ENCODE measurements at regions not wholly inside any gene's neighbourhood (a gene's known extent, or its start where the extent isn't known, plus 50 kb on each side); places are given as distances from the start of the nearest gene placed in this dataset.
"Not testable (repeated sequence)": the region's sequence is repeated elsewhere in the genome, so short reads cannot be mapped to it uniquely, and the experiment has no call there.

- H3K36me3 Mint-ChIP-seq; DNase-seq; H3K27ac Mint-ChIP-seq; H3K27me3 Mint-ChIP-seq; intact Hi-C loops (cut with micrococcal nuclease); POLR2A ChIA-PET; CTCF ChIA-PET; H3K9me3 Mint-ChIP-seq; H3K4me1 Mint-ChIP-seq (ENCODE audit: low read depth): not testable (repeated sequence)
- peak overlapping the region; percentile 29 for H3K4me3 Mint-ChIP-seq
Observed at GRCh38 chr7:65651826-65652592, 220.9 kb upstream of the VKORC1L1 start.

GRCh38 chr7:65652669-65653068, 220.2 kb upstream of the VKORC1L1 start:
- H3K27me3 Mint-ChIP-seq; POLR2A ChIA-PET; DNase-seq; H3K4me3 Mint-ChIP-seq; CTCF ChIA-PET; H3K36me3 Mint-ChIP-seq; intact Hi-C loops (cut with micrococcal nuclease); H3K4me1 Mint-ChIP-seq (ENCODE audit: low read depth); H3K9me3 Mint-ChIP-seq; H3K27ac Mint-ChIP-seq: not testable (repeated sequence)

- POLR2A ChIA-PET; H3K27me3 Mint-ChIP-seq; H3K36me3 Mint-ChIP-seq; H3K4me3 Mint-ChIP-seq; intact Hi-C loops (cut with micrococcal nuclease); H3K4me1 Mint-ChIP-seq (ENCODE audit: low read depth); DNase-seq; H3K27ac Mint-ChIP-seq; CTCF ChIA-PET; H3K9me3 Mint-ChIP-seq: not testable (repeated sequence)
Observed at GRCh38 chr7:65656494-65657188, 216.2 kb upstream of the VKORC1L1 start.

- H3K36me3 Mint-ChIP-seq; DNase-seq; H3K9me3 Mint-ChIP-seq; H3K4me3 Mint-ChIP-seq; H3K4me1 Mint-ChIP-seq (ENCODE audit: low read depth); H3K27me3 Mint-ChIP-seq; intact Hi-C loops (cut with micrococcal nuclease); POLR2A ChIA-PET; CTCF ChIA-PET; H3K27ac Mint-ChIP-seq: not testable (repeated sequence)
Observed at GRCh38 chr7:65683362-65683761, 189.5 kb upstream of the VKORC1L1 start.

GRCh38 chr7:65699026-65699714, 173.7 kb upstream of the VKORC1L1 start:
- H3K4me3 Mint-ChIP-seq; H3K27ac Mint-ChIP-seq; H3K36me3 Mint-ChIP-seq; POLR2A ChIA-PET; DNase-seq; H3K9me3 Mint-ChIP-seq; H3K27me3 Mint-ChIP-seq; CTCF ChIA-PET; intact Hi-C loops (cut with micrococcal nuclease); H3K4me1 Mint-ChIP-seq (ENCODE audit: low read depth): not testable (repeated sequence)

GRCh38 chr7:65699715-65700356, 173.0 kb upstream of the VKORC1L1 start:
- POLR2A ChIA-PET; H3K4me1 Mint-ChIP-seq (ENCODE audit: low read depth); H3K27ac Mint-ChIP-seq; DNase-seq; CTCF ChIA-PET; H3K4me3 Mint-ChIP-seq; H3K9me3 Mint-ChIP-seq; H3K36me3 Mint-ChIP-seq; H3K27me3 Mint-ChIP-seq; intact Hi-C loops (cut with micrococcal nuclease): not testable (repeated sequence)

GRCh38 chr7:65719123-65719798, 153.6 kb upstream of the VKORC1L1 start:
- POLR2A ChIA-PET; H3K27ac Mint-ChIP-seq; DNase-seq; H3K36me3 Mint-ChIP-seq; H3K4me3 Mint-ChIP-seq; CTCF ChIA-PET; intact Hi-C loops (cut with micrococcal nuclease); H3K27me3 Mint-ChIP-seq; H3K9me3 Mint-ChIP-seq; H3K4me1 Mint-ChIP-seq (ENCODE audit: low read depth): not testable (repeated sequence)

GRCh38 chr7:65722361-65722792, 150.5 kb upstream of the VKORC1L1 start:
- CTCF ChIA-PET = interaction anchor here (0.7 to 2.1 kb wide), 3 partner anchors 30 to 405 kb away, joined by 3 to 18 read pairs (median 4); no protein-coding TSS in a partner anchor
- Mint-ChIP-seq H3K36me3 (peaks cover 4% of the 10 kb centered on the region), H3K27ac (no peak overlapping the region), H3K4me1 (ENCODE audit: low read depth) (no peaks in the 10 kb centered on the region), H3K4me3 (no peak overlapping the region), H3K9me3 (no peaks in the 10 kb centered on the region), H3K27me3 (no peaks in the 10 kb centered on the region)
- POLR2A ChIA-PET = no interaction called here
- intact Hi-C loops (cut with micrococcal nuclease) = loop anchor here (1.0 to 10.0 kb wide), 2 partner anchors 29 to 262 kb away; partner anchors contain the start of gene GUSB
- peak; percentile 78 for DNase-seq

- DNase-seq; H3K36me3 Mint-ChIP-seq; H3K4me3 Mint-ChIP-seq; H3K27me3 Mint-ChIP-seq; H3K4me1 Mint-ChIP-seq (ENCODE audit: low read depth); CTCF ChIA-PET; H3K27ac Mint-ChIP-seq; POLR2A ChIA-PET; H3K9me3 Mint-ChIP-seq: not testable (repeated sequence)
- intact Hi-C loops (cut with micrococcal nuclease) = loop anchor here (10.0 kb wide), 1 partner anchor 258 kb away; the partner anchor contains the start of gene GUSB
Observed at GRCh38 chr7:65727182-65727581, 145.7 kb upstream of the VKORC1L1 start.

GRCh38 chr7:65731129-65731528, 141.7 kb upstream of the VKORC1L1 start:
- Mint-ChIP-seq H3K36me3 (peaks cover 5% of the 10 kb centered on the region), H3K27ac (no peak overlapping the region), H3K4me3 (no peak overlapping the region), H3K9me3 (no peaks in the 10 kb centered on the region), H3K4me1 (ENCODE audit: low read depth) (peaks cover 3% of the 10 kb centered on the region), H3K27me3 (no peaks in the 10 kb centered on the region)
- intact Hi-C loops (cut with micrococcal nuclease) = no loop called here
- DNase-seq = no peak
- ChIA-PET POLR2A (no interaction called here), CTCF (no interaction called here)

- Mint-ChIP-seq H3K4me3 (no peak overlapping the region), H3K27me3 (no peaks in the 10 kb centered on the region), H3K9me3 (no peaks in the 10 kb centered on the region), H3K36me3 (peaks cover 6% of the 10 kb centered on the region), H3K4me1 (ENCODE audit: low read depth) (peaks cover 3% of the 10 kb centered on the region), H3K27ac (no peak overlapping the region)
- ChIA-PET CTCF (interaction anchor here (0.6 kb wide), 1 partner anchor 109 kb away, joined by 3 read pairs; no protein-coding TSS in a partner anchor), POLR2A (no interaction called here)
- DNase-seq = peak; percentile 30
- intact Hi-C loops (cut with micrococcal nuclease) = no loop called here
Observed at GRCh38 chr7:65731562-65732035, 141.3 kb upstream of the VKORC1L1 start.

- POLR2A ChIA-PET = no interaction called here
- CTCF ChIA-PET = no interaction called here
- H3K36me3 Mint-ChIP-seq = peaks cover 2% of the 10 kb centered on the region
- DNase-seq = no peak
- H3K27ac Mint-ChIP-seq = no peak overlapping the region
- H3K4me1 Mint-ChIP-seq (ENCODE audit: low read depth) = no peaks in the 10 kb centered on the region
- no peaks in the 10 kb centered on the region for H3K27me3 Mint-ChIP-seq
- no peak overlapping the region for H3K4me3 Mint-ChIP-seq
- H3K9me3 Mint-ChIP-seq = no peaks in the 10 kb centered on the region
- intact Hi-C loops (cut with micrococcal nuclease) = no loop called here
Observed at GRCh38 chr7:65744406-65744805, 128.5 kb upstream of the VKORC1L1 start.
